ENCODE measurements at regions not wholly inside any gene's neighbourhood (a gene's known extent, or its start where the extent isn't known, plus 50 kb on each side); places are given as distances from the start of the nearest gene placed in this dataset.

GRCh38 chr5:106600803-106601202 lies 1069.9 kb downstream of the EFNA5 start:
- ATAC-seq (ENCODE audit: insufficient read depth, low FRiP score) = no peak
- Histone ChIP-seq H3K4me1 (ENCODE audit: control insufficient read depth in 5 of 5, insufficient read depth in 5 of 5, low read length in 5 of 5) (peaks cover 0 to 4% (median 0%) of the 10 kb centered on the region in 5 donors), H3K27me3 (ENCODE audit: control insufficient read depth in 3 of 3, insufficient read depth in 3 of 3, low read length in 2 of 3) (no peaks in the 10 kb centered on the region), H3K4me3 (no peak overlapping the region), H3K36me3 (ENCODE audit: control insufficient read depth in 4 of 4, insufficient read depth in 4 of 4, low read length in 4 of 4) (no peaks in the 10 kb centered on the region), H3K27ac (ENCODE audit: low read depth in 1 of 2, low read length in 1 of 2) (no peak overlapping the region), H3K9me3 (ENCODE audit: control insufficient read depth in 4 of 4, insufficient read depth in 3 of 4, low read length in 3 of 4) (no peaks in the 10 kb centered on the region), H3K9ac (ENCODE audit: insufficient read depth in 1 of 2, low read length in 2 of 2) (no peak overlapping the region)
- TF ChIP-seq, protein P1, sequence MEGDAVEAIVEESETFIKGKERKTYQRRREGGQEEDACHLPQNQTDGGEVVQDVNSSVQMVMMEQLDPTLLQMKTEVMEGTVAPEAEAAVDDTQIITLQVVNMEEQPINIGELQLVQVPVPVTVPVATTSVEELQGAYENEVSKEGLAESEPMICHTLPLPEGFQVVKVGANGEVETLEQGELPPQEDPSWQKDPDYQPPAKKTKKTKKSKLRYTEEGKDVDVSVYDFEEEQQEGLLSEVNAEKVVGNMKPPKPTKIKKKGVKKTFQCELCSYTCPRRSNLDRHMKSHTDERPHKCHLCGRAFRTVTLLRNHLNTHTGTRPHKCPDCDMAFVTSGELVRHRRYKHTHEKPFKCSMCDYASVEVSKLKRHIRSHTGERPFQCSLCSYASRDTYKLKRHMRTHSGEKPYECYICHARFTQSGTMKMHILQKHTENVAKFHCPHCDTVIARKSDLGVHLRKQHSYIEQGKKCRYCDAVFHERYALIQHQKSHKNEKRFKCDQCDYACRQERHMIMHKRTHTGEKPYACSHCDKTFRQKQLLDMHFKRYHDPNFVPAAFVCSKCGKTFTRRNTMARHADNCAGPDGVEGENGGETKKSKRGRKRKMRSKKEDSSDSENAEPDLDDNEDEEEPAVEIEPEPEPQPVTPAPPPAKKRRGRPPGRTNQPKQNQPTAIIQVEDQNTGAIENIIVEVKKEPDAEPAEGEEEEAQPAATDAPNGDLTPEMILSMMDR (IDR thresholded peaks at IDR 0.05; ENCODE audit: control extremely low read depth, extremely low read depth) = no peak
- no peak for DNase-seq
- 63 to 65% methylated on average over 1 of the region's 1 CpG for whole genome bisulfite sequencing, 2 donors

DNA sequence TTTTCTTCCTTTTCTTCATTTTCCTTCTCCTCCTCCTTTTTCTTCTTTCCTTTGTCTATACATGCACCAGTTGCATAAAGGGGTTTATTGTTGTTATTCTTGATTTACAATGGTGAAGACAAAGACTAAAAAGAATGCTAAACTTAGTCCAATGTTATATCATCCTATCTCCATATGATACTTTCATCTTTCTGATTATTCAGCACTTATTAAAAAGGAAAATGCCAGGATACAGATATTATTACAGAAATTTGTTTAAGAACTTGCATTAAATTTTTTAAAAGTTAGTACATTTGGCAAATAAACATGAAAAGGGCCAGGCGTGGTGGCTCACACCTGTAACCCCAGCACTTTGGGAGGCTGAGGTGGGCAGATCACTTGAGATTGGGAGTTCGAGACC lies 1074.9 kb downstream of the EFNA5 start:
- ATAC-seq (ENCODE audit: insufficient read depth, low FRiP score) = no peak
- Histone ChIP-seq H3K27ac (ENCODE audit: low read depth in 1 of 2, low read length in 1 of 2) (no peak overlapping the region), H3K4me1 (ENCODE audit: control insufficient read depth in 5 of 5, insufficient read depth in 5 of 5, low read length in 5 of 5) (no peaks in the 10 kb centered on the region), H3K27me3 (ENCODE audit: control insufficient read depth in 3 of 3, insufficient read depth in 3 of 3, low read length in 2 of 3) (no peaks in the 10 kb centered on the region), H3K36me3 (ENCODE audit: control insufficient read depth in 4 of 4, insufficient read depth in 4 of 4, low read length in 4 of 4) (no peaks in the 10 kb centered on the region), H3K4me3 (no peak overlapping the region), H3K9ac (ENCODE audit: insufficient read depth in 1 of 2, low read length in 2 of 2) (no peak overlapping the region), H3K9me3 (ENCODE audit: control insufficient read depth in 4 of 4, insufficient read depth in 3 of 4, low read length in 3 of 4) (peaks cover 0 to 1% (median 0%) of the 10 kb centered on the region in 4 donors)
- whole genome bisulfite sequencing, 2 donors = 95 to 97% methylated on average over 2 of the region's 2 CpGs
- TF ChIP-seq, protein P1 (IDR thresholded peaks at IDR 0.05; ENCODE audit: control extremely low read depth, extremely low read depth) = no peak
- no peak for DNase-seq

DNA sequence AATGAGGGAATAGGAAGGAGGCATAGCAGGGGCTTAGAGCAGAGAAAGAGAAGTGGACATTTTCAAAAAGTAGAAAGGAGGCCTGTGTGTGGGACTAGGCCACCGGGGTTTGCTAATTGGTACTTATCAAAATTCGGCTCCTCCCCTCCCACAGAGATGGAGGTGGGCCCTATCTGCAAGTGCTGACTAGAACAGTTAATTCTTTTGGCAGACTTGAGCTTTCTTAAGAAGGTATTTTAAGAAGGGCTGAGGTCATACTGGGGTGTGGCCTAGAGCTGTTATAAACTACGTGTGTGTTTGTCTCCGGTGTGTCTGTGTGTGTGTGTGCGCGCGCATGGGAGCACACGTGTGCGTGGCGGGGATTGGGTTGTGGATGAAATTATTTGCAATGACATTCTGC lies 1086.5 kb downstream of the EFNA5 start:
- WGBS, 2 donors = 89% methylated on average over 10 of the region's 10 CpGs
- ATAC-seq (ENCODE audit: insufficient read depth, low FRiP score) (no peak), DNase-seq (no peak)
- Histone ChIP-seq H3K4me3 (no peak overlapping the region), H3K27me3 (ENCODE audit: control insufficient read depth in 3 of 3, insufficient read depth in 3 of 3, low read length in 2 of 3) (no peaks in the 10 kb centered on the region), H3K9me3 (ENCODE audit: control insufficient read depth in 4 of 4, insufficient read depth in 3 of 4, low read length in 3 of 4) (no peaks in the 10 kb centered on the region), H3K4me1 (ENCODE audit: control insufficient read depth in 5 of 5, insufficient read depth in 5 of 5, low read length in 5 of 5) (no peaks in the 10 kb centered on the region), H3K9ac (ENCODE audit: insufficient read depth in 1 of 2, low read length in 2 of 2) (no peak overlapping the region), H3K27ac (ENCODE audit: low read depth in 1 of 2, low read length in 1 of 2) (no peak overlapping the region), H3K36me3 (ENCODE audit: control insufficient read depth in 4 of 4, insufficient read depth in 4 of 4, low read length in 4 of 4) (no peaks in the 10 kb centered on the region)
- TF ChIP-seq, protein P1 (IDR thresholded peaks at IDR 0.05; ENCODE audit: control extremely low read depth, extremely low read depth) = no peak

DNA sequence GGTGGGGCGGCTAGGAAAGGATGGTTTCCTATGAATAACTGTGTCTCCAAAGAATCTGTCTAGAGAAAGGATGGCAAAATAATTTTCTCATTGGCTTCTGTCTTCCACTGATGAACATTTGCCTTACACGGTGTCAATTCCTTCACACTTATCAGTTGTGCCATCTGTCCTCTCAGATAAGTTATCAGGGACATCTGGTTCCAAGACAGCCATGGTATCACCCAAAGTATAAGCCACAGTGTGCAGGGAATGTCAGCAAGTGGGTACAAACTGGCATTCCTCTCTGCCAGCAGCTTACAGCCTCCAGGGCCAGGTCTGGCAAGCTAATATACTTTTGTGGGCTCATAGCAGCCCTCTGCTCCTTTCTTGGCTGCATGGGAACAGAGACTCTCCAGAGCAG lies 1092.0 kb downstream of the EFNA5 start:
- H3K9ac ChIP-seq (ENCODE audit: insufficient read depth in 1 of 2, low read length in 2 of 2) = no peak overlapping the region
- H3K4me1 ChIP-seq (ENCODE audit: control insufficient read depth in 5 of 5, insufficient read depth in 5 of 5, low read length in 5 of 5) = no peaks in the 10 kb centered on the region
- H3K9me3 ChIP-seq (ENCODE audit: control insufficient read depth in 4 of 4, insufficient read depth in 3 of 4, low read length in 3 of 4) = peaks cover 0 to 3% (median 0%) of the 10 kb centered on the region in 4 donors
- no peak for ATAC-seq (ENCODE audit: insufficient read depth, low FRiP score)
- TF ChIP-seq, protein P1 (IDR thresholded peaks at IDR 0.05; ENCODE audit: control extremely low read depth, extremely low read depth) = no peak
- H3K36me3 ChIP-seq (ENCODE audit: control insufficient read depth in 4 of 4, insufficient read depth in 4 of 4, low read length in 4 of 4) = no peaks in the 10 kb centered on the region
- 92 to 93% methylated on average over 2 of the region's 2 CpGs for WGBS, 2 donors
- H3K27ac ChIP-seq (ENCODE audit: low read depth in 1 of 2, low read length in 1 of 2) = no peak overlapping the region
- H3K27me3 ChIP-seq (ENCODE audit: control insufficient read depth in 3 of 3, insufficient read depth in 3 of 3, low read length in 2 of 3) = no peaks in the 10 kb centered on the region
- H3K4me3 ChIP-seq = no peak overlapping the region
- DNase-seq = no peak
